ENCODE measurements at regions not wholly inside any gene's neighbourhood (a gene's known extent, or its start where the extent isn't known, plus 50 kb on each side); places are given as distances from the start of the nearest gene placed in this dataset.

GRCh38 chr2:239789711-239790110, 235.4 kb downstream of the NDUFA10 start:
- DNase-seq (no peak), ATAC-seq (replicated peaks in 1 of 2) (no peak)
- peaks cover 10% of the 10 kb centered on the region for H3K27me3 Mint-ChIP-seq (ENCODE audit: low read depth)
- H3K4me3 Mint-ChIP-seq = no peak overlapping the region
- H3K9me3 Mint-ChIP-seq = peaks cover 0 to 4% of the 10 kb centered on the region in 2 donors
- H3K27ac Mint-ChIP-seq = no peak overlapping the region
- H3K4me1 Mint-ChIP-seq (ENCODE audit: low read depth) = no peaks in the 10 kb centered on the region
- peaks cover 0 to 3% of the 10 kb centered on the region in 2 donors for H3K36me3 Mint-ChIP-seq (ENCODE audit: insufficient read depth in 2 of 2)

- Mint-ChIP-seq H3K27me3 (ENCODE audit: low read depth) (peaks cover 15% of the 10 kb centered on the region), H3K27ac (no peak overlapping the region), H3K36me3 (ENCODE audit: insufficient read depth in 2 of 2) (peaks cover 0 to 3% of the 10 kb centered on the region in 2 donors), H3K4me1 (ENCODE audit: low read depth) (no peaks in the 10 kb centered on the region), H3K4me3 (no peak overlapping the region), H3K9me3 (peaks cover 0 to 4% of the 10 kb centered on the region in 2 donors)
- DNase-seq (no peak), ATAC-seq (replicated peaks in 1 of 2) (no peak)
These were observed 236.5 kb downstream of the NDUFA10 start for GRCh38 chr2:239788576-239789098.

GRCh38 chr2:239787538-239788050, 237.5 kb downstream of the NDUFA10 start:
- no peak for ATAC-seq (replicated peaks in 1 of 2)
- Mint-ChIP-seq H3K4me1 (ENCODE audit: low read depth) (no peaks in the 10 kb centered on the region), H3K36me3 (ENCODE audit: insufficient read depth in 2 of 2) (peaks cover 0 to 3% of the 10 kb centered on the region in 2 donors), H3K27ac (no peak overlapping the region), H3K9me3 (peaks cover 0 to 4% of the 10 kb centered on the region in 2 donors), H3K4me3 (no peak overlapping the region), H3K27me3 (ENCODE audit: low read depth) (peaks cover 22% of the 10 kb centered on the region)
- no peak for DNase-seq

GRCh38 chr2:239786791-239787190, 238.4 kb downstream of the NDUFA10 start:
- Mint-ChIP-seq H3K4me3 (no peak overlapping the region), H3K4me1 (ENCODE audit: low read depth) (no peaks in the 10 kb centered on the region), H3K27me3 (ENCODE audit: low read depth) (peaks cover 22% of the 10 kb centered on the region), H3K36me3 (ENCODE audit: insufficient read depth in 2 of 2) (peaks cover 0 to 3% of the 10 kb centered on the region in 2 donors), H3K27ac (no peak overlapping the region), H3K9me3 (peaks cover 0 to 4% of the 10 kb centered on the region in 2 donors)
- ATAC-seq (replicated peaks in 1 of 2) (no peak), DNase-seq (no peak)

- no peak overlapping the region for H3K27ac Mint-ChIP-seq
- H3K9me3 Mint-ChIP-seq = peaks cover 0 to 4% of the 10 kb centered on the region in 2 donors
- ATAC-seq (replicated peaks in 1 of 2) (no peak), DNase-seq (no peak)
- peaks cover 21% of the 10 kb centered on the region for H3K27me3 Mint-ChIP-seq (ENCODE audit: low read depth)
- no peak overlapping the region for H3K4me3 Mint-ChIP-seq
- peaks cover 0 to 3% of the 10 kb centered on the region in 2 donors for H3K36me3 Mint-ChIP-seq (ENCODE audit: insufficient read depth in 2 of 2)
- no peaks in the 10 kb centered on the region for H3K4me1 Mint-ChIP-seq (ENCODE audit: low read depth)
These were observed 243.7 kb downstream of the NDUFA10 start for GRCh38 chr2:239781454-239781853.

- Mint-ChIP-seq H3K27me3 (ENCODE audit: low read depth) (peaks cover 12% of the 10 kb centered on the region), H3K36me3 (ENCODE audit: insufficient read depth in 2 of 2) (peaks cover 0 to 3% of the 10 kb centered on the region in 2 donors), H3K9me3 (no peaks in the 10 kb centered on the region), H3K4me3 (no peak overlapping the region), H3K4me1 (ENCODE audit: low read depth) (no peaks in the 10 kb centered on the region), H3K27ac (no peak overlapping the region)
- DNase-seq (no peak), ATAC-seq (replicated peaks in 1 of 2) (no peak)
These were observed 244.7 kb downstream of the NDUFA10 start for GRCh38 chr2:239780236-239780994.

- Mint-ChIP-seq H3K4me3 (no peak overlapping the region), H3K4me1 (ENCODE audit: low read depth) (no peaks in the 10 kb centered on the region), H3K27ac (no peak overlapping the region), H3K27me3 (ENCODE audit: low read depth) (peaks cover 17% of the 10 kb centered on the region), H3K9me3 (no peaks in the 10 kb centered on the region), H3K36me3 (ENCODE audit: insufficient read depth in 2 of 2) (no peaks in the 10 kb centered on the region)
- ATAC-seq (replicated peaks in 1 of 2) (no peak), DNase-seq (no peak)
These were observed 245.6 kb downstream of the NDUFA10 start for GRCh38 chr2:239779584-239779983.

- H3K27me3 Mint-ChIP-seq (ENCODE audit: low read depth) = peaks cover 16% of the 10 kb centered on the region
- H3K36me3 Mint-ChIP-seq (ENCODE audit: insufficient read depth in 2 of 2) = no peaks in the 10 kb centered on the region
- ATAC-seq (replicated peaks in 1 of 2) (no peak), DNase-seq (no peak)
- no peak overlapping the region for H3K27ac Mint-ChIP-seq
- no peaks in the 10 kb centered on the region for H3K4me1 Mint-ChIP-seq (ENCODE audit: low read depth)
- H3K9me3 Mint-ChIP-seq = no peaks in the 10 kb centered on the region
- no peak overlapping the region for H3K4me3 Mint-ChIP-seq
These were observed 246.1 kb downstream of the NDUFA10 start for GRCh38 chr2:239778861-239779558.

GRCh38 chr2:239778042-239778851, 246.9 kb downstream of the NDUFA10 start:
- no peak for DNase-seq
- Mint-ChIP-seq H3K4me3 (no peak overlapping the region), H3K9me3 (no peaks in the 10 kb centered on the region), H3K27ac (no peak overlapping the region), H3K36me3 (ENCODE audit: insufficient read depth in 2 of 2) (no peaks in the 10 kb centered on the region), H3K4me1 (ENCODE audit: low read depth) (no peaks in the 10 kb centered on the region), H3K27me3 (ENCODE audit: low read depth) (peaks cover 9% of the 10 kb centered on the region)
- ATAC-seq (replicated peaks in 1 of 2) = no peak

- peaks cover 0 to under 1% of the 10 kb centered on the region in 2 donors for H3K9me3 Mint-ChIP-seq
- peaks cover 6% of the 10 kb centered on the region for H3K27me3 Mint-ChIP-seq (ENCODE audit: low read depth)
- H3K4me1 Mint-ChIP-seq (ENCODE audit: low read depth) = no peaks in the 10 kb centered on the region
These were observed 247.9 kb downstream of the NDUFA10 start for GRCh38 chr2:239777219-239777618.

GRCh38 chr2:239776436-239777005, 248.6 kb downstream of the NDUFA10 start:
- Mint-ChIP-seq H3K9me3 (peaks cover 2 to 3% of the 10 kb centered on the region in 2 donors), H3K4me3 (no peak overlapping the region), H3K27ac (no peak overlapping the region), H3K36me3 (ENCODE audit: insufficient read depth in 2 of 2) (peaks cover 2% of the 10 kb centered on the region in 2 donors), H3K4me1 (ENCODE audit: low read depth) (no peaks in the 10 kb centered on the region), H3K27me3 (ENCODE audit: low read depth) (peaks cover 6% of the 10 kb centered on the region)
- DNase-seq = no peak
- no peak for ATAC-seq (replicated peaks in 1 of 2)

More at GRCh38 chr2:239777219-239777618, 247.9 kb downstream of the NDUFA10 start:
- H3K27ac Mint-ChIP-seq = no peak overlapping the region
- no peak overlapping the region for H3K4me3 Mint-ChIP-seq
- no peaks in the 10 kb centered on the region for H3K36me3 Mint-ChIP-seq (ENCODE audit: insufficient read depth in 2 of 2)
- DNase-seq = no peak
- no peak for ATAC-seq (replicated peaks in 1 of 2)

- ATAC-seq (replicated peaks in 1 of 2) (no peak), DNase-seq (no peak)
- H3K27me3 Mint-ChIP-seq (ENCODE audit: low read depth) = peaks cover 6% of the 10 kb centered on the region
- peaks cover 5% of the 10 kb centered on the region in 2 donors for H3K9me3 Mint-ChIP-seq
- H3K27ac Mint-ChIP-seq = no peak overlapping the region
- peaks cover 3% of the 10 kb centered on the region in 2 donors for H3K36me3 Mint-ChIP-seq (ENCODE audit: insufficient read depth in 2 of 2)
- no peaks in the 10 kb centered on the region for H3K4me1 Mint-ChIP-seq (ENCODE audit: low read depth)
- H3K4me3 Mint-ChIP-seq = no peak overlapping the region
These were observed 249.3 kb downstream of the NDUFA10 start for GRCh38 chr2:239775623-239776435.
